SK-N-SH (cell line): ENCODE measurements at regions not wholly inside any gene's neighbourhood (a gene's known extent, or its start where the extent isn't known, plus 50 kb on each side); places are given as distances from the start of the nearest gene placed in this dataset.

Source experiments
- CTCF ChIA-PET: fragments of 300-600, 350-600 bp; formaldehyde crosslinking; extraction: SDS; loops from one replicate; lab custom pipeline; 2021; lab: Yijun Ruan, JAX
- POLR2A ChIA-PET: fragments of 350-600 bp; sonication (Branson Sonifier 250); formaldehyde crosslinking; extraction: SDS; loops from one replicate; lab custom pipeline; 2020; ENCODE audit warnings: antibody characterized with exemption, inconsistent platforms; lab: Yijun Ruan, JAX
- DNase-seq: peaks from one replicate; pipeline ENCODE4 v3.0.0; 2012
- H2AFZ ChIP-seq: fragments of 200-600 bp; sonication (generic); 2 replicates; pipeline ENCODE4 v1.8.1; 2016; ENCODE audit warnings: antibody characterized with exemption, mild to moderate bottlenecking, low read depth
- H3F3A ChIP-seq: fragments of 200-600 bp; sonication (generic); replicated peaks from 2 replicates; pipeline ENCODE3; 2016; ENCODE audit warnings: antibody characterized with exemption, mild to moderate bottlenecking; ENCODE audit not compliant: insufficient read depth
- H3K27ac ChIP-seq, 2 experiments: fragments of 200-500 bp in 1 of 2; fragments of 200-600 bp in 1 of 2; sonication (Bioruptor generic) in 1 of 2; sonication (generic), shearing (Covaris generic) in 1 of 2; 2 replicates each; pipeline versions ENCODE4 v1.5.1 to v1.6.1; 2014 to 2016; ENCODE audit warnings: low read depth in 2 of 2, inconsistent platforms in 1 of 2, low read length in 1 of 2, mild to moderate bottlenecking in 1 of 2, mixed read lengths in 1 of 2
- H3K27me3 ChIP-seq: fragments of 200-600 bp; sonication (generic), shearing (Covaris generic); 2 replicates; pipeline ENCODE4 v1.6.1; 2016; ENCODE audit warnings: mixed run types; ENCODE audit not compliant: insufficient read depth
- H3K36me3 ChIP-seq, 2 experiments: fragments of 200-500 bp in 1 of 2; fragments of 200-600 bp in 1 of 2; sonication (Bioruptor generic) in 1 of 2; sonication (generic) in 1 of 2; replicated peaks in 1 of 2; 2 replicates each; pipeline versions ENCODE3 to v1.5.1; 2014 to 2016; ENCODE audit warnings: low read length in 1 of 2, mild to moderate bottlenecking in 1 of 2; ENCODE audit not compliant: insufficient read depth in 2 of 2, control insufficient read depth in 1 of 2
- H3K4me1 ChIP-seq, 2 experiments: fragments of 200-500 bp in 1 of 2; fragments of 200-600 bp in 1 of 2; sonication (Bioruptor generic) in 1 of 2; sonication (generic), shearing (Covaris generic) in 1 of 2; 2 replicates each; pipeline versions ENCODE4 v1.5.1 to v1.6.1; 2014 to 2016; ENCODE audit warnings: low read depth in 1 of 2, low read length in 1 of 2, mixed run types in 1 of 2; ENCODE audit not compliant: insufficient read depth in 2 of 2, control insufficient read depth in 1 of 2
- H3K4me2 ChIP-seq: fragments of 200-600 bp; sonication (generic), shearing (Covaris generic); 2 replicates; pipeline ENCODE4 v1.6.1; 2017; ENCODE audit warnings: mixed run types
- H3K4me3 ChIP-seq, 2 experiments: fragments of 200-500 bp in 1 of 2; fragments of 200-600 bp in 1 of 2; sonication (Bioruptor generic) in 1 of 2; sonication (generic), shearing (Covaris generic) in 1 of 2; 2 replicates each; pipeline versions ENCODE4 v1.5.1 to v1.8.1; 2014 to 2016; ENCODE audit warnings: low read depth in 2 of 2, inconsistent platforms in 1 of 2, low read length in 1 of 2, mild to moderate bottlenecking in 1 of 2, mixed read lengths in 1 of 2, moderate library complexity in 1 of 2
- H3K79me2 ChIP-seq: fragments of 200-600 bp; sonication (generic); 2 replicates; pipeline ENCODE4 v1.8.1; 2017; ENCODE audit warnings: mild to moderate bottlenecking; ENCODE audit not compliant: insufficient read depth
- H3K9ac ChIP-seq: fragments of 200-600 bp; sonication (generic); 2 replicates; pipeline ENCODE4 v1.6.1; 2017; ENCODE audit warnings: mixed run types
- H3K9me2 ChIP-seq: fragments of 200-600 bp; sonication (generic); 2 replicates; pipeline ENCODE4 v1.6.1; 2017; ENCODE audit warnings: mixed run types
- H3K9me3 ChIP-seq: fragments of 200-600 bp; sonication (generic); 2 replicates; pipeline ENCODE4 v1.6.1; 2017; ENCODE audit warnings: mixed run types, mild to moderate bottlenecking, moderate library complexity
- H4K20me1 ChIP-seq: fragments of 200-600 bp; sonication (generic); 2 replicates; pipeline ENCODE4 v1.6.1; 2017; ENCODE audit warnings: mild to moderate bottlenecking, mixed run types; ENCODE audit not compliant: insufficient read depth
- CHD2 ChIP-seq: fragments of 150-350 bp; IDR thresholded peaks from 2 replicates; pipeline ENCODE4 v1.6.1; 2018; ENCODE audit warnings: low read length; ENCODE audit not compliant: partially characterized antibody
- ELF1 ChIP-seq: IDR thresholded peaks from 2 replicates; pipeline ENCODE4 v1.4.0; 2012
- EP300 ChIP-seq, 2 experiments: IDR thresholded peaks; 2 replicates each; pipeline versions ENCODE4 v1.4.0 to v1.6.1; 2012; ENCODE audit warnings: borderline replicate concordance in 1 of 2, low read depth in 1 of 2, low read length in 1 of 2
- EZH2phosphoT487 ChIP-seq: fragments of 200-600 bp; sonication (generic); IDR thresholded peaks from 2 replicates; pipeline ENCODE4 v1.6.1; 2017; ENCODE audit warnings: low read depth, mixed run types, mild to moderate bottlenecking, antibody characterized with exemption, moderate library complexity, borderline replicate concordance
- FOXJ3 ChIP-seq: sonication (generic); formaldehyde crosslinking; IDR thresholded peaks from 2 replicates; pipeline ENCODE4 v1.5.1; 2020; ENCODE audit warnings: mild to moderate bottlenecking, missing genetic modification reagents
- GATA2 ChIP-seq: sonication (generic); formaldehyde crosslinking; IDR thresholded peaks from 2 replicates; pipeline ENCODE4 v1.5.0; 2020; ENCODE audit warnings: mild to moderate bottlenecking, missing genetic modification reagents
- JUND ChIP-seq: IDR thresholded peaks from 2 replicates; pipeline ENCODE4 v1.4.0; 2012
- MEF2A ChIP-seq: IDR thresholded peaks from 2 replicates; pipeline ENCODE4 v1.4.0; 2012; ENCODE audit warnings: low read depth, borderline replicate concordance
- MXI1 ChIP-seq: IDR thresholded peaks from 2 replicates; pipeline ENCODE4 v1.6.1; 2012; ENCODE audit warnings: mild to moderate bottlenecking, low read depth, low read length, improper control_type of control experiment
- POLR2AphosphoS5 ChIP-seq: IDR thresholded peaks from 2 replicates; pipeline ENCODE4 v1.6.1; 2012; ENCODE audit warnings: low read depth, low read length
- RAD21 ChIP-seq: IDR thresholded peaks from 2 replicates; pipeline ENCODE4 v1.6.1; 2012; ENCODE audit warnings: mild to moderate bottlenecking, low read length
- RCOR1 ChIP-seq: fragments of 150-350 bp; IDR thresholded peaks from 2 replicates; pipeline ENCODE4 v1.6.1; 2017; ENCODE audit warnings: antibody characterized with exemption, low read length
- RFX5 ChIP-seq: IDR thresholded peaks from 2 replicates; pipeline ENCODE4 v1.6.1; 2012; ENCODE audit warnings: mild to moderate bottlenecking, improper control_type of control experiment, low read length
- SIN3A ChIP-seq: IDR thresholded peaks from 2 replicates; pipeline ENCODE4 v1.6.1; 2012; ENCODE audit warnings: low read depth, mild to moderate bottlenecking, low read length, moderate library complexity, borderline replicate concordance
- SMC3 ChIP-seq: IDR thresholded peaks from 2 replicates; pipeline ENCODE4 v1.6.1; 2012; ENCODE audit warnings: low read depth, low read length, improper control_type of control experiment
- TCF12 ChIP-seq: IDR thresholded peaks from 2 replicates; pipeline ENCODE4 v1.4.0; 2012
- WGBS: methylation state at CpG from one replicate; pipeline ENCODE4 v1.1.6; 2017; ENCODE audit warnings: low lambda C conversion rate; 5-methylcytosine and 5-hydroxymethylcytosine counted together
- TF ChIP-seq, protein P1 (sequence below): IDR thresholded peaks from 2 replicates; pipeline ENCODE4; 2012
- TF ChIP-seq, protein P2 (sequence below): fragments of 150-350 bp; IDR thresholded peaks from 2 replicates; pipeline ENCODE4 v1.6.1; 2016; ENCODE audit warnings: mild to moderate bottlenecking, low read depth, low read length
- TF ChIP-seq, protein P3 (sequence below): IDR thresholded peaks from 2 replicates; pipeline ENCODE4 v1.4.0; 2012; ENCODE audit warnings: low read depth
- TF ChIP-seq, protein P4 (sequence below): fragments of 200-600 bp; sonication (generic); IDR thresholded peaks from 2 replicates; pipeline ENCODE4 v1.6.1; 2017; ENCODE audit warnings: antibody characterized with exemption, mild to moderate bottlenecking, moderate library complexity

DNA sequence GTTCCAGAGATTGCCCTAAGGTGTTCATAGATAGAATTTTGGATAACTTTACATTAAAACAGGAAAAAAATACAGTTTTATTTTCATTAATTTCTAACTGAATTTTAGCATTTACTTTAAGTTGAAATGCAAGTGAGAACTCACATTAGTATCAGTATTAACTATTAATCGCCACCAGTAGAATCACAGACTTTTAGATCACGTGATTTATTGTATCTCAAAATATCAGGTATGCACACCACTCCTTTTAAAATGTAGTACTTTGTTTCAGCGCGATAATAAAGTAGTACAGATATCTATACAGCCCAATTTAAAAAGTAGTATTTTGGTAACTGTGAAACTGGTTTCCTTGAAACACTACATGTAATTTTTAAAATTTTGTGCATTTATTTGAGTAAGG, 978.7 kb downstream of the DNAH5 start:
- no peaks in the 10 kb centered on the region for H3K9me3 ChIP-seq
- no peaks in the 10 kb centered on the region for H3K27me3 ChIP-seq
- H3K4me2 ChIP-seq: no peak overlapping the region
- TF ChIP-seq EP300 (IDR thresholded peaks at IDR 0.05; ENCODE audit: borderline replicate concordance in 1 of 2, low read depth in 1 of 2, low read length in 1 of 2) (no peak), MXI1 (no peak), JUND (no peak), TCF12 (no peak), ELF1 (no peak), POLR2AphosphoS5 (no peak), RFX5 (no peak), RAD21 (no peak), SIN3A (no peak), CHD2 (no peak), FOXJ3 (CRISPR knock-in tag) (no peak), MEF2A (no peak), SMC3 (no peak), RCOR1 (no peak), EZH2phosphoT487 (no peak), GATA2 (CRISPR knock-in tag) (no peak)
- TF ChIP-seq, protein P1, sequence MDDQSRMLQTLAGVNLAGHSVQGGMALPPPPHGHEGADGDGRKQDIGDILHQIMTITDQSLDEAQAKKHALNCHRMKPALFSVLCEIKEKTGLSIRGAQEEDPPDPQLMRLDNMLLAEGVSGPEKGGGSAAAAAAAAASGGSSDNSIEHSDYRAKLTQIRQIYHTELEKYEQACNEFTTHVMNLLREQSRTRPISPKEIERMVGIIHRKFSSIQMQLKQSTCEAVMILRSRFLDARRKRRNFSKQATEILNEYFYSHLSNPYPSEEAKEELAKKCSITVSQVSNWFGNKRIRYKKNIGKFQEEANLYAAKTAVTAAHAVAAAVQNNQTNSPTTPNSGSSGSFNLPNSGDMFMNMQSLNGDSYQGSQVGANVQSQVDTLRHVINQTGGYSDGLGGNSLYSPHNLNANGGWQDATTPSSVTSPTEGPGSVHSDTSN: no peak
- TF ChIP-seq, protein P2, sequence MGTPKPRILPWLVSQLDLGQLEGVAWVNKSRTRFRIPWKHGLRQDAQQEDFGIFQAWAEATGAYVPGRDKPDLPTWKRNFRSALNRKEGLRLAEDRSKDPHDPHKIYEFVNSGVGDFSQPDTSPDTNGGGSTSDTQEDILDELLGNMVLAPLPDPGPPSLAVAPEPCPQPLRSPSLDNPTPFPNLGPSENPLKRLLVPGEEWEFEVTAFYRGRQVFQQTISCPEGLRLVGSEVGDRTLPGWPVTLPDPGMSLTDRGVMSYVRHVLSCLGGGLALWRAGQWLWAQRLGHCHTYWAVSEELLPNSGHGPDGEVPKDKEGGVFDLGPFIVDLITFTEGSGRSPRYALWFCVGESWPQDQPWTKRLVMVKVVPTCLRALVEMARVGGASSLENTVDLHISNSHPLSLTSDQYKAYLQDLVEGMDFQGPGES: no peak
- TF ChIP-seq, protein P3, sequence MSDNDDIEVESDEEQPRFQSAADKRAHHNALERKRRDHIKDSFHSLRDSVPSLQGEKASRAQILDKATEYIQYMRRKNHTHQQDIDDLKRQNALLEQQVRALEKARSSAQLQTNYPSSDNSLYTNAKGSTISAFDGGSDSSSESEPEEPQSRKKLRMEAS: no peak
- TF ChIP-seq, protein P4, sequence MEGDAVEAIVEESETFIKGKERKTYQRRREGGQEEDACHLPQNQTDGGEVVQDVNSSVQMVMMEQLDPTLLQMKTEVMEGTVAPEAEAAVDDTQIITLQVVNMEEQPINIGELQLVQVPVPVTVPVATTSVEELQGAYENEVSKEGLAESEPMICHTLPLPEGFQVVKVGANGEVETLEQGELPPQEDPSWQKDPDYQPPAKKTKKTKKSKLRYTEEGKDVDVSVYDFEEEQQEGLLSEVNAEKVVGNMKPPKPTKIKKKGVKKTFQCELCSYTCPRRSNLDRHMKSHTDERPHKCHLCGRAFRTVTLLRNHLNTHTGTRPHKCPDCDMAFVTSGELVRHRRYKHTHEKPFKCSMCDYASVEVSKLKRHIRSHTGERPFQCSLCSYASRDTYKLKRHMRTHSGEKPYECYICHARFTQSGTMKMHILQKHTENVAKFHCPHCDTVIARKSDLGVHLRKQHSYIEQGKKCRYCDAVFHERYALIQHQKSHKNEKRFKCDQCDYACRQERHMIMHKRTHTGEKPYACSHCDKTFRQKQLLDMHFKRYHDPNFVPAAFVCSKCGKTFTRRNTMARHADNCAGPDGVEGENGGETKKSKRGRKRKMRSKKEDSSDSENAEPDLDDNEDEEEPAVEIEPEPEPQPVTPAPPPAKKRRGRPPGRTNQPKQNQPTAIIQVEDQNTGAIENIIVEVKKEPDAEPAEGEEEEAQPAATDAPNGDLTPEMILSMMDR: no peak
- no peaks in the 10 kb centered on the region for H3K4me1 ChIP-seq
- no peaks in the 10 kb centered on the region for H3K36me3 ChIP-seq
- H2AFZ ChIP-seq: no peak overlapping the region
- WGBS: 52% methylated on average over 4 of the region's 4 CpGs
- H3K9me2 ChIP-seq: no peaks in the 10 kb centered on the region
- H3K27ac ChIP-seq: no peak overlapping the region
- no peaks in the 10 kb centered on the region for H3K79me2 ChIP-seq
- CTCF ChIA-PET: no interaction called here
- no peaks in the 10 kb centered on the region for H4K20me1 ChIP-seq
- no peak overlapping the region for H3K9ac ChIP-seq
- no peaks in the 10 kb centered on the region for H3F3A ChIP-seq
- DNase-seq: no peak
- POLR2A ChIA-PET: no interaction called here
- no peak overlapping the region for H3K4me3 ChIP-seq
